Occipital lobe (tissue), 1 donor: ENCODE measurements at regions not wholly inside any gene's neighbourhood (a gene's known extent, or its start where the extent isn't known, plus 50 kb on each side); places are given as distances from the start of the nearest gene placed in this dataset.

Source experiments
- DNase-seq: peaks from one replicate; lab custom pipeline; 2025; lab: John Stamatoyannopoulos, UW

DNA sequence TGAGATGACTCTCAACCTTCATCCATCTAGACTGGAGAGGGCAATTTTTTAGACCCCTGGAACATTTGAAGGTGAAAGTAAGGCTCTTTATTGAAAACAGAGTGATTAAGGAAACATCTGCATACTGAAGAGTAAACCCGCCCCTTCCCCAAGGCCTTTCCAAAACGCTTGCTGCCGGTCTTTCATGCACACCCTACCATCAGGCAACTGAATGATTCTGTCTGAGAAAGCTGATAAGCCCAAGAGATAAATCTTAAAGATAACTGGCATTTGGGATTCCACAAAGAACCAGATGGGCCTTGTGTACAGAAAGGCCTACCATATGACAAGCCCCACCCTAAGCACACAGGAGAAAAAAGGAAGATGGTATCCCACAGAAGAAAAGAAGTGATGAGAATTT lies 54.4 kb upstream of the PIK3R1 start:
- DNase-seq = no peak

- DNase-seq = no peak
Measured at GRCh38 chr5:68159224-68159951, 56.2 kb upstream of the PIK3R1 start.

DNA sequence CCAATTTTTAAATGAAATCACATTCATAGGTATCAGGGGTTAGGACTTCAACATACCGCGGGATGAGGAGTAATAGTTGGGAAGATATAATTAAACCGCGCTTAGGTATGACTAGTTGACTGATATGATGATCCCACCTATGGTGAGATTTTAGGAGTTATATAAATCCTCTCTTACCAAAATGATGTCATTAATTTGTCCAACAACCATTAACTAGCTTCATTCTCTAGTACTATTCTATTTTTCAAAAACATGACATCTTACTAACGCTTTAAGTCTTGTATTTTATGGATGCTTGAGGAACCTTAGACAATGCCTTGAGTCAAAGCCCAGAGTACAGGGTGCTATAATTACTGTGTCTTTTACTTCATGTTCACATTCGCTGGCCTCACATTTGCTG lies 59.6 kb upstream of the PIK3R1 start:
- no peak for DNase-seq

- no peak for DNase-seq
Measured at GRCh38 chr5:68154119-68154857, 61.3 kb upstream of the PIK3R1 start.

GRCh38 chr5:68151812-68152211 lies 63.7 kb upstream of the PIK3R1 start:
- no peak for DNase-seq

- DNase-seq = no peak
Measured at GRCh38 chr5:68149189-68149588, 66.4 kb upstream of the PIK3R1 start.

DNA sequence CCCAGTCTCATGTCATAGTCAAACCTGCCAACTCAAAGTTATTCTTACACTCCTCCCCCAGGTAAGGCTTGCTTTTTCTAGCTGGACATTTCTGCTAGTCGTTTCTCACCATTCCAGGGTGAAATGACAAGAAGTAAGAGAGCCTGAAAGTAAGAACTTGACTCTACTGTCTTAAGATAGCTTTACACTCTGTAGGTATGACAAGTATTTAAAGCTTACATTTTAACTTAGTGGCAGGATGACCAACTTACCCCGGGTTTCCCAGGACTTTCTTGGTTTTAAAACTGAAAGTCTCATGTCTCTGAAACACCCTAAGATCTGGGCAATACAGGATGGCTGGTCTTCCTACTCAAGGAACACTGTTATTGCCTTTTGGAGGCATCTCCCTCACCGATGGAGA lies 67.5 kb upstream of the PIK3R1 start:
- DNase-seq = no peak

DNA sequence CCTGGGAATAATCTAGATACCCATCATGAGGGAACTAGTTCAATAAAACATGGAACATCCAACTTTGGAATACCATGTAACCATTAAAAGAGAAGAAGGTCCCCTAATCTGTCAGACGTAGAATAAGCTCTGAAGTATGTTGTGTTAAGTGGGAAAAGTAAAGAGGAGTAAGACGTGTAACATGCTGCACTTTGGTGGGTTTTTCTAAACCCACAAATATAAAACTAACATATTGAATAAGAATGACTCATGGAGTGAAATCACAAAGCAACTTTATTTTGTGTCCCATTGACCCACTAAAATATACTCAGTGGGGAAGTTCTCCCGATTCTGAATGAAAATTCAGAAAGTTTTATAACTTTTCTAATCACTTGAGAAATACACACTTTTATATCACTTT lies 67.9 kb upstream of the PIK3R1 start:
- no peak for DNase-seq

GRCh38 chr5:68141494-68141893 lies 74.1 kb upstream of the PIK3R1 start:
- DNase-seq = no peak

- DNase-seq = no peak
Measured at GRCh38 chr5:68140763-68141162, 74.8 kb upstream of the PIK3R1 start.

DNA sequence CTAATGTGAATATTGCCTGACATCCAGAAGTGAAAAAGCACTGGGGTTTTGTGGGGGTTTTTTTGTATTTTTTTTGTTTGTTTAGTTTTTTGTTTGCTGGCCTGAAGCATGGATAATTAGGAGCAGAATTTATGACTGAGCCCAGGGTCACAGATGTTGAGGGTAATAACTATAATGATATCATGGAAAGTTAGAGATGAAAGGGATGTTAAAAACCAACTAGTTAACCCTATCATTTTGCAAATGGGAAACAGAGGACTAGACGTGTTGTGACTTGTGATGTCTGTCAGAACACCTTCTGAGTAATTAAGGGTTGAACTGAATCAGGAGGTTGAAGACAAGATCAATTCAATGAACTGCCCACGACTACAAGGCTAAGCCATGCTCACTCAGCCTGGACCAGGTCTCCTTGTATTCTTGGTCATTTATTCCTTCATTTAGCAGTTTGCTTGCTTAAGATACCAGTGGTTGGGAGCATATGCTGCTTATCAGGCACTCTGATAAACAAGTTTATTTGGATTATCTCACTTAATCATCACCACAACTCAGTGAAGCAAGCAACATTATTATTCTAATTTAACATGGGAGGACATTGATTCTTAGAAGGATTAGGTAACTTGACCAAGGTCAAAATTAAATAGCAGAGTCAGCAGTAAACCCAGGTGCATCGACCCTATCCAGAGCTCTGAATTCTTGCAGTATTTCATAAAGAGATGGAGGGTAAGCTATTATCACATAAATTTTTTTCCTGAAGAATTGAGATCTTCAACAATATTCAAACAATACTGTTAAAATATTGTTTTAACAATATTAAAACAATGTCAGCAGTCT lies 75.7 kb upstream of the PIK3R1 start:
- DNase-seq = no peak

GRCh38 chr5:68137511-68138140 lies 77.9 kb upstream of the PIK3R1 start:
- no peak for DNase-seq

- DNase-seq = no peak
Measured at GRCh38 chr5:68134669-68135313, 80.8 kb upstream of the PIK3R1 start.

DNA sequence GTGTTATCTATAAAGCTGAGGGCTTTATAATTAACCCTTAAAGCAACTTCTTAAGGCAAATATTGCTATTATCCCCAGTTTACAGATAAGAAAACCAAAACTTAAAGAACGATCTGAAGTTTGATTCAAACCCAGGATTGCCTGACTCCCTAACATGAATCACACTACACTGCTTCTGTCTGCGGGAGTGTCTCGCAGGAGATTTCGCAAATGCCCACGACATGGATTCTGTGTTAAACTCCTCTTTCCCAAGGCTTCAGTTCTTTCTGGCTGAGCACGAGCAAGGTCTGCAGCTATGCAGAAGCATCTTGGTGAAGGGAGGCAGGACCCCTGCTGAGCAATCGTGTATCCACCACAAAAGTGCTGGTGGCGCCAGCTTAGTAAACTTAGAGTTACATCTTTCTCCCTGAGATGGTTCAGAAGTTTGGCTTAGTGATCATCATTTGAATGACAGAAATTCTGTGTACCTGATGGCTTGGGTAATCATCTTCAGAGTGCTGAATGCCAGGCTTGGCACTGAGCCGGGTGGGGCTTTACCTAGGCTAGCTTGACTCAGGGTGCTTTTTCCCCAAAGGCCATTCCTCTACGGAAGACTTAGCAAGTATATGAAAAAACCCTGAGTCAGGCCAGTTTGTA lies 81.4 kb upstream of the PIK3R1 start:
- no peak for DNase-seq

DNA sequence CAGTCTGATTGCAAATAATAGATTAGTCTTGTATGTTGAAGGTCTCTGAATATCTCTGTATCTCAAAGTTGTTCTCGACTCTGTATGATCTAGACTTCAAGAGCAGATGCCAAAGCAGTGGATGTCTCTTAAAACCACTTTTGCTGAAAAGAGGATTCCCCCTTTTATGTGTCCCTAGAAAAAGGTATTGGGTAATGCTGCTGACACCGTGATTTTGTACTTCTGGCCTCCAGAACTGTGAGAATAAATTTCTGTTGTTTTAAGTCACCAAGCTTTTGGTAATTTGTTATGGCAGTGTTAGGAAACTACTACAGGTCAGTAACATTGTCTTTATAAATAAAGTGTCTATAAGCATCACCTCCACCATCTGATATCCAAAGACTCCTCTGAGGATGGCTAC lies 85.3 kb upstream of the PIK3R1 start:
- DNase-seq = no peak

DNA sequence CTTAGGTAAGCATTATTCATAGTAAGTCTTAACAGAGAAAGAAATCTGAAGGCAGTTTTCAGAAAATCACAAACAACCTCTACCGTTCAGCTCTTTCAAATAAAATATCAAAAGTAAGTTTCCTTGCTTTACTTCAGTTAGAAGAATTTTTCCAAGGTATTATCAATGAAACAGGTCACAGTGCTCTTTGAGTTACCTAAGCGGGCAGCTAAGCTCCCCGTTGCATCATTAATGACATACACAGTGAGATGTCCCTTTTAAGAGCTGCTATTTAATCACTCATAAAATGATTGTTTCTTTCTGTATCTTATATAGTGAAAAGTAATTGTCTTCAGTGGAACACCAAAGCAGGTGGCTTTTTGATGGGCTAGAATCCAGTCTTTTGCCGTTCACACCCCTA lies 86.2 kb upstream of the PIK3R1 start:
- no peak for DNase-seq

- no peak for DNase-seq
Measured at GRCh38 chr5:68126886-68127285, 88.7 kb upstream of the PIK3R1 start.

DNA sequence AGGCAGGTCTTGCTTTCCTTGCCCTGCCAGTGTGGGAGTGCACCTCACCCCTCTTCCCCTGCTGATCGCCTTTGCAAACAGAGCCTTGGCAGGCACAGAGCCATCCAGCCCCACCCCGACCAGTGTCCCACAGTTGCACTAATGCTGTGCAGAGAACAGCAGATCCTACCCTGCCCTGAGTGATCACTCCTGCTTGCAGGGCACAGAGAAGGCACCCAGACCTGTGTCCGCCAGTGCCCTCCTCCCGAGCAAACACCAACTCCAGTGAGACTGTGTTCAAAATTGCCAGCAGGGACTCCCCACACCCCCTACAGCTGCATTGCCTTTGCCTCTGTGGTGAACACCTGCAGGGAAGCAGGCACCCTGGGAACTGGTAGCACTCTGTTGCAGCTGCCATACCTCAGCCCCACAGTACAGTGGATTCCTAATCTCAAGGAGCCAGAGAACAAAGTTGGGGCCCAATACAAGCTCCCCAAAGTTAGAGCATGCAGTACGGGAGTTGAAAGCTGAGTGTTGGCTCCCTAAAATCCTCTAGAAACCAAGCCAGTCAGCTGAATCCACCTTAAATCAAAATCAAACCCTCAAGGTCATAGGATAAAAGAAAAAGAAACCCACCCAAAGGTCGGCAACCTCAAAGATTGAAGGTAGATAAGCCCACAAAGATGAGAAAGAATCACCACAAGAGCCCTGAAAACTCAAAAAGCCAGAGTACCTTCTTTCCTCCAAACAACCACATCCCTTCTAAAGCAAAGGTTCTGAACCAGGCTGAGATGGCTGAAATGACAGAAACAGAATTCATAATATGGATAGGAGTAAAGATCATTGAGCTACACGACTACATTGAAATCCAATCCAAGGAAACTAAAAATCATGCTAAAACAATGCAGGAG lies 92.9 kb upstream of the PIK3R1 start:
- DNase-seq = no peak

- no peak for DNase-seq
Measured at GRCh38 chr5:68116868-68117411, 98.6 kb upstream of the PIK3R1 start.

GRCh38 chr5:68116408-68116807 lies 99.1 kb upstream of the PIK3R1 start:
- DNase-seq = no peak
